Stimulated activated CD4-positive, alpha-beta T cell treated with anti-CD3 and anti-CD28 coated beads, Interleukin-12 subunit alpha, Interleukin-12 subunit beta, amount 100 ng/mL, for 24 hours (primary cell): ENCODE measurements at regions not wholly inside any gene's neighbourhood (a gene's known extent, or its start where the extent isn't known, plus 50 kb on each side); places are given as distances from the start of the nearest gene placed in this dataset.

Experiments used
- DNase-seq, 2 experiments: peaks; one replicate each; pipeline ENCODE4 v3.0.0-alpha.2; 2020; ENCODE audit warnings: low read depth in 2 of 2

DNA sequence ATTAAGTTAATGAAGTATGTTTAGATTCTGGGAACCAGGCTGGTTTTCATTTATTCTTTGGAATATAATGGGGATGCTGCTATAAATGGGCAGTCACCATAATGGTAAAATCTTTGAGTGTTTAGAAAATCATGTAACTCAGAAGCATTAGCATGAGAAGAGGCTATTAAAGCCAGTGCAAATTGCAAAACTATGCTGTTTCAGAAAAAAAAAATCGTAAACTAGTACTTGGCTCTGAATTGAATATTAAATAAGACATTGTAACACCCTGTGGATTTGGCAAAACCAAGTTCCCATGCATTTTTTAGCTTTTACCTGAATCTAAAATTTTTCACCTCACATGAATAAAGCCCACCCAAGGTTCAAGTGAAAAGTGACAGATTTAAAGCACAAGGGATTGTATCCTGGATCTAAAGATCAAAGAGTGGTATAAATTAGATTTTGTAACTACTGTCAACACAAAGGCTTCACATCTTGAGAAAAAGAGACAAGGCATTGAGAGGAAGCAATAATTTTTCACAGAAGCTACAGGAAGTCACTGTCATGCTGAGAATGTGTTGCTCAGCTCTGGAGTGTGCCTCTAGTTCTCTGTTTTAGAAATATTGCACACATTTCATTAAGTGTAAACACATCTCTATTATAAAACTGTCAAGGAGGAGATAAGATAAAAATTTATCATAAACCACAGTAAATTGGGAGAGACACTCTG lies 142.2 kb downstream of the ABCA8 start:
- DNase-seq, result no peak

GRCh38 chr17:68809148-68809547 lies 146.0 kb downstream of the ABCA8 start:
- DNase-seq, result no peak

DNA sequence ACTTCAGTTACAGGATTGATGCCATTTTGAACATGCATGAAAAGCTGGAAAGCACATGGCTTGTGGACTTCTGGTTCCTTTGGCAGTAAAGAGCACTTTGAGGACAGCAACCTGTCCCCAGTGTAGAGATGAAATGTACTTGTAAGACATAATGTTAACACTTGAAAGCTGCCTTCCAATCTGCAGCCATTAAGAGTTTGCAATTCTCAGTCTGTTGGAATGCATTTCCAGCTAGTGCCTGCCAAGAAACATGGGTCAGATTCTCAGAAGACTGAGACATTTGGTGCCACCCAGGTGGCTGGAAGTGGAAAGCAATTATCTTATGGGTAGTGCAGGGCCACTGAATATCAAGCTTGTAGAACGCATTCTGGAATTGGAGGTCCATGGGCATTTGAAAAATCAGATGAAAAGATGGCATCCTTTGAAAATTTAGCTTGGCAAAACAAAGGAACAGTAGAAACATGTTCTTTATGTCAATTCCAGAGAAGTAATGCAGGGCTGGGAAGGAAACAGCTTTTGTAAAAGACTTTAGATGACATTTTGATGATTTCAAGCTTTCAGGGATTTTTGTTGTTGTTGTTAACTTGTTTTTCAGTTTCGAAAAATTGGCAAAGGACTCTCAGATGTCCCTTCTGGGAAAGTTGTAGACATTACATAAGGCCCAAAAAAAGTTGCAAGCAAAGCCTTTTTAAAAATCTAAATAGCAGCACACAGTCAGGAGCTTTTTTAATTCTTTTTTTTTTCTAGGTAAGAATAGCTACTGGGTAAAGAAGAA lies 147.0 kb downstream of the ABCA8 start:
- no peak for DNase-seq

DNA sequence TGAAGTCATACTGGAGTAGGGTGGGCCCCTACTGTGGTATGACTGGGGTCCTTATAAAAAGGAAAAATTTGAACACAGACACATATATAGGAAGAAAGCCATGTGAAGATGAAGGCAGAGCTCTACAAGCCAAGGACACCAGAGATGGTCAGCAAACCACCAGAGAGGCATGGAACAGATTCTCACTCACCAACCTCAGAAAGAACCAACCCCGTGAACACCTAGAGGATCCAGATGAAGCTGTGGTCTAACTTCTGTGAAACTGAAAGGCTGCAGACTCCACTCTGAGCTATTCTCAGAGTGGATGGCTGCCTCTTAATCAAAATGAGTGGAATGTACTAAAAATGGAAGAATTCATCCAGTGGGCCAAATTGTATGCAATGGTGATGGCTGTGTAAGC lies 149.6 kb downstream of the ABCA8 start:
- DNase-seq, result no peak

DNA sequence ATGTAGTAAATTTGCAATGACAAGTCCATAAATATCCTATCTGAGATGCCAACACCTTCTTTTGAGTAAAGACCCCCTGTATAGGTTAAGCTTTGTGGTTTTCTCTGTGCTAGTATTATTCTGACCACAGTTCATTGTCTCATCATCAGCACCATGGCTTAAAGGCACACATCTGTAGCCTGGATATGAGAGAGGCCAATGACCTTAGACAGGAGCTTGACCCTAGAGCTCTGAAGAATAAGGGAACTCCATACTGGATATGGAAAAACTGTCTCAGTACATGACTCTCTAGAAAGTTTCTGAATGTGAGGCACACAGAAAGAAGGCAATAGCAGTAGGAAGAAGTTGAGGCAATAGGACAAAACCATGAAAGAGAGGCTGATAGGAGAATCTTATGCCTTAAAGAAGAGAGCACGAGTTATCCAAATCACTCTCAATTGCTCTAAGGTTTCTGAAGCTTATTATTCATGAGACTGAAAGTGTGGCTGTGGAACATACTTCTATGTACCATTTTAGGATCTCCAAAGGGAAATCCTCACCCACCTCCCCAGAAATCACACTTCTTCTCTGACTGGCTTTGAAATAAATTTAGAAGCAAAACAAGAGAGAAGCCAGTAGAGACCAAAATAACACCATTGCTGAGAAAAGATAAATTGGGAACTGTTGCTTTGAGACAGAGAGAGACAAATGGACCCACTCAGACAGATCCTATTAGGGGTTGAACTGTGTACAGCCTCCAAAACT lies 150.2 kb downstream of the ABCA8 start:
- DNase-seq, result no peak

DNA sequence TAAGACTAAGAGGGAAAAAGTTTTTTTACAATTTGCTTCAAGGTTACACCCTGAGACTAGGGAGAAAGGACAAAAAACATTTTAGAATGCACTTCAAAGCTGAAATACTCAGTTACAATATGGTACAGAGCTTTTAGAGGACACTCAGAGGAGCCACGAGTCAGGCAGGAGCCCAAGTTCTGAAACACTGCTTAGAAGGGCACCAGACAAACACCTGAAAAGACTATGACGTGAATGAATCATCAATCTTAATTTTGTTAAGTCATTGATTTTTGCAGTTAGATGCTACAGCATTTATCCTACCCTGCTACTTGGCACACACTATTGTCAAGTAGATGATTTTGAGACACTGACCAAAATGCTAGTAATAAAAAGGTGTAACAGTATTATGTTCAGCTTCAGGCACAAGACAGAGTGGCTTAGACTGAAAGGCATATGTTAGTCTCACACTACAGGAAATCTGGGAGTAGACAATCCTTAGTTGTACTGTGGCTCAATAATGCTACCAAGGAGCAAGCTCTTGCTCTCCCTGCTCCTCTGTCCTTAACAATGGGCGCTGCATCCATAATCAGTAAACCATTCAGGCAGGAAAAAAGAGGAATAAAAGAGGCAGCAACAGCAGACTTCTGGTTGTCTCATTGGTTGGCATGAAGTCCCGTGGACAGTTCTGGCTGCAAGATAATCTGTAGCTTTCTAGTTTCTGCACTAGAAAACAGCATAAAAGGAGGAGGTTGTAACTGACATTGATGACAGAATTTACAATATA lies 151.8 kb downstream of the ABCA8 start:
- DNase-seq, result no peak

- DNase-seq, result no peak
These were observed 153.6 kb downstream of the ABCA8 start for GRCh38 chr17:68801335-68802247.

GRCh38 chr17:68800751-68801150 lies 154.4 kb downstream of the ABCA8 start:
- DNase-seq, result no peak

- DNase-seq, result no peak
These were observed 160.4 kb downstream of the ABCA8 start for GRCh38 chr17:68794636-68795434.

DNA sequence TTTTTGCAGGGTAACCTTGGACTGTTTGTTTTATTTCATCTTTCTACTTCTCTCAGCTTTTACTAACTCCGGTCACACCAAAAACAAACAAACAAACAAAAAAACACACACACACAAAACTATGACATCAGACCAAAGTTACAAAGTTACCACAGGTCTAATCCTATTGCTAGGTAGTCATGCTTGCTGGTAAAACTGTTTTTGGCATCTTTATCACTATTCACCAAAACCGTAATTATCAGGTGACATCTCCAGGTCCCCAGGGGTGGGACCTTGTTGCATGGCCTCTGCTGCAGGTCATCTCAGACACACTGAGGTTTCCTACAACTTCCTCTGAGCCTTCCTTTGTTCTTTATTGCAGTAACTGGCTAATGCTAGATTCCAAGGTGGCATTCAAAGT lies 162.3 kb downstream of the ABCA8 start:
- DNase-seq, result no peak

DNA sequence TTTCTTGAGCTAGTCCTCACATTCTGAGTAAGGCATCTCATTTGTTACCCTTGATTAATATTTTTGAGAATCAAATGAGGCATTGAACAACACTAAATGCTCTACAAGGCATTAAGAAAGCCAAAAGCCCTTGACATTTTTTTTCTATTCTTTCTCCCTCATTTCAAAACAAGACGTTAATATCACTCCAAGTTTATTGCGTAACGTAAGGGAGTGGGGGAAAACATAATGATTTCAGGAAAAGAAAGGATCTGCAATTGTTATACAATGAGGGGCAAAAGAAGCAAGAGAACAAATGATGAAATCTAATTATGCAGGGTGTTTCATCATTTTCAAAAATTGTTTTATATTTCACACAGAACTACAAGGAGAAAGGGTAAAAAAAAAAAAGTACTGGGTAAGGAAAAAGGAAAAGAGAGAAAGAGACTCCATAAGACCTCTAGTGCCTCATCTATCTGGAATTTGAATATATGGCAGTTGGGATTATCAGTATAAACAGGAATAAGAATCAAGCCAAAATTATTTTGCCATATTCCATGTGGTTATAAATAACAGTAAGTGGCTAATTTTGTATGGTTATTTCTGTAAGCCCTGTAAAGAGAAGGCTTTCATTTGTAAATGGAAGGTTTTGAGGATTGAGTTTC lies 163.0 kb downstream of the ABCA8 start:
- no peak for DNase-seq

GRCh38 chr17:68790931-68791330 lies 164.3 kb downstream of the ABCA8 start:
- no peak for DNase-seq

DNA sequence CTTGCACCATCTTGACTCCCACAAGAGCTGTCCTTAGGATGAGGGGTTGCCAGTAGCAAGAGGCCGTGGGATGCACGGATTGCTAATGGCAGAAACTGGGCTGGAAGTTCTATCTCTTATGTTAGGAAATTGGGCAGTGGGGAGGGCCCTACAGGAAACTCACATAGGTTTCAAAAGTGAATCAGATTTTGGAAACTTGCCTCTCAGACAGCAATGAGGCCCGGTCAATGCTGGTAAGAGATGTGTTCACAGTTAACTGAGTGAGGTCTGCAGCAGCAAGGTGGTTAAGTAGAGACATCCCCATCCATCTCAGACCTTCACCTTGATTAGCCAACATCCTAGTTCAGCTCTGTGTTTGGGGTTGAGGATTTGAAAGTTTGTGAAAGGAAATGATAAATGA lies 164.7 kb downstream of the ABCA8 start:
- no peak for DNase-seq

- no peak for DNase-seq
These were observed 165.8 kb downstream of the ABCA8 start for GRCh38 chr17:68789203-68789962.

DNA sequence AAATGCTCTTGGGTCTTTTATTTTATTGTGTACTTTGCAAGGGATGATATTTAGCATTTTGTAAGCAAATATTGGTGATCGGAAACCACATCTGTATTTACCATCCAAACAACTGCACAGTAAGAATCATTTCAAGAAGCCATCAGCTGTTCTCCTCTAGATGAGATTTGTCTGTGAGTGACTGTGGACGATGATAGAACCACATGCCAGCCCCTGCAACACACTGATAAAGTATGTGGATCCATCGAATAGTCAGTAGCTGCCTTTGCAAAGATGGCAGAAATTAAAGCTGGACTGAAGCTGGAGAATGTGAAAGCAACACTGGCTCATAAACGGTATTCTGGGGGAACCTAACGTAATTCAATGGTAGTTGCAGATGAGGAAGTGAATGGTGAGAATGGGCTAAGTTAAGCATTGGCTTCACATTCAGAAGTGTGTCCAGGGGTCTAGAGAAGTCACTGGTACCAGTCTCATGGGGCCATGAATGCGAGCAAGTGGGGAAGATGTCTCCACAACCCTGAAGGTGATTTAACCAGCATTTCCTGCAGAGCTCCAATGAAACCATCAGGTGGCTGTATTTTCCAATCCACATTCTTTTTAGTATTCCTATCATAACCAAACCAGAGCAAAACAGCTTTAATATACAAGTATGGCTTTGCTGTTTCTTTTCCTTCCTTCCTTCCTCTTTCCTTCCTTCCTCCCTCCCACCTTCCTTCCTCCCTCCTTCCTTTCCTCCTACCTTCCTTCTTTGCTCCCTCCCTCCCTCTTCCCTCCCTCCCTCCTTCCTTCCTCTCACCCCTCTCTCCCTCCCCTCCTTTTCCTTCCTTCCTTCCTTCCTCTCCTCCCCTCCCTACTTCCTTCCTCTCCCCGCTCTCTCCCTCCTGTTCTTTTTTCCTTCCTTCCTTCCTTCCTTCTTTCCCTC lies 169.4 kb downstream of the ABCA8 start:
- DNase-seq, result no peak

DNA sequence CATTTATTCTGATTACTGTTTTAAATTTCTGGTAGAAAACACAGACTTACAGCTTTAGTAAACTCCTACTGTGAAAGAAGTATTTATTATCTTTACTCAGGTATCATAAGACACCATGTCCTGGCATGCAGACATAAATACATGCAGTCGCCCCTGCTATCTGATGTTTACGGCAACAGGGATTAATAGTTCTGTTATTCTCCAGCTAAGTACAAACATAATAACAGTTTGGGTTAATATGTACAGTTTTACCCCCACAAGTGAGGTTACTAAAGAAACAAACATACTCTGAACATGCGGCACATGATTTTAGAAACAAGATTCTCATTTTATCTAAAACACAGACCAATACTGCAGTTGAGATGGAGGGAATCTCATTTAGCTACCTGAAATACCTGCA lies 170.8 kb downstream of the ABCA8 start:
- no peak for DNase-seq

GRCh38 chr17:68783861-68784260 lies 171.3 kb downstream of the ABCA8 start:
- no peak for DNase-seq

DNA sequence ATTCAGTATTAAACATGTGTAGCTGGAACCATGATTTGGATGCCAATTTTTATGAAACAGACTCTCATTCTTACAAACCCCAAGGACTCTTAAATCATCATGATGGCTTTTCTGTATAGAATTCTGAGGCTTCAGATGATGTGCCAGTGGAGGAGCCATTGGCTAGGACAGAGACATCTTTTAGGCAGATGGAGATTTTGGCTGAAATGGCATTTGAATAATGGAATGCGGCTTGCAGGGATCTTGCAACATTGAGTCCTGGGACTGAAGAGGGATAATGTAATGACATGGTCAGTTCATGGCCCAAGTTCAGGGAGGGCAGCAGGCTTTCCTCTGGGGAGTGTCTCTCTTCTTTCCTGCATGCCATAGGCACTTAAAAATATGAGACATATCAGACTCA lies 172.4 kb downstream of the ABCA8 start:
- no peak for DNase-seq
